COR-L47 (cell line): ENCODE measurements at regions not wholly inside any gene's neighbourhood (a gene's known extent, or its start where the extent isn't known, plus 50 kb on each side); places are given as distances from the start of the nearest gene placed in this dataset.
A peak's percentile ranks its signal among the peaks of the same experiment; 100 is the strongest.

ENCODE experiments used
- DNase-seq: peaks from one replicate; lab custom pipeline; 2025; lab: John Stamatoyannopoulos, UW

- no peak for DNase-seq
Measured at GRCh38 chr5:171650597-171650996, 135.0 kb upstream of the SMIM23 start.

GRCh38 chr5:171651102-171651501, 134.5 kb upstream of the SMIM23 start:
- no peak for DNase-seq

GRCh38 chr5:171654881-171655280, 130.7 kb upstream of the SMIM23 start:
- DNase-seq: no peak

- no peak for DNase-seq
Measured at GRCh38 chr5:171657473-171657872, 128.1 kb upstream of the SMIM23 start.

GRCh38 chr5:171659896-171660295, 125.7 kb upstream of the SMIM23 start:
- DNase-seq: no peak

GRCh38 chr5:171660434-171660833, 125.2 kb upstream of the SMIM23 start:
- no peak for DNase-seq

- no peak for DNase-seq
Measured at GRCh38 chr5:171661143-171661542, 124.5 kb upstream of the SMIM23 start.

GRCh38 chr5:171663311-171664085, 122.1 kb upstream of the SMIM23 start:
- no peak for DNase-seq

GRCh38 chr5:171664489-171664888, 121.1 kb upstream of the SMIM23 start:
- DNase-seq: no peak

- no peak for DNase-seq
Measured at GRCh38 chr5:171666815-171667214, 118.8 kb upstream of the SMIM23 start.

- DNase-seq: no peak
Measured at GRCh38 chr5:171667341-171668096, 118.1 kb upstream of the SMIM23 start.

- DNase-seq: no peak
Measured at GRCh38 chr5:171668097-171668412, 117.6 kb upstream of the SMIM23 start.

GRCh38 chr5:171669571-171669970, 116.0 kb upstream of the SMIM23 start:
- no peak for DNase-seq

GRCh38 chr5:171672556-171672955, 113.1 kb upstream of the SMIM23 start:
- DNase-seq: no peak

GRCh38 chr5:171673328-171673727, 112.3 kb upstream of the SMIM23 start:
- DNase-seq: peak; percentile 8

- DNase-seq: no peak
Measured at GRCh38 chr5:171673840-171674239, 111.8 kb upstream of the SMIM23 start.

GRCh38 chr5:171675511-171675910, 110.1 kb upstream of the SMIM23 start:
- DNase-seq: no peak

GRCh38 chr5:171676286-171676944, 109.2 kb upstream of the SMIM23 start:
- DNase-seq: no peak

GRCh38 chr5:171678646-171679045, 107.0 kb upstream of the SMIM23 start:
- no peak for DNase-seq

- no peak for DNase-seq
Measured at GRCh38 chr5:171680485-171680884, 105.1 kb upstream of the SMIM23 start.

GRCh38 chr5:171681061-171681460, 104.6 kb upstream of the SMIM23 start:
- DNase-seq: no peak

- no peak for DNase-seq
Measured at GRCh38 chr5:171681677-171682076, 103.9 kb upstream of the SMIM23 start.

- DNase-seq: no peak
Measured at GRCh38 chr5:171682801-171683200, 102.8 kb upstream of the SMIM23 start.
